GM18868 (cell line): ENCODE measurements at regions not wholly inside any gene's neighbourhood (a gene's known extent, or its start where the extent isn't known, plus 50 kb on each side); places are given as distances from the start of the nearest gene placed in this dataset.
"Not testable (repeated sequence)": the region's sequence is repeated elsewhere in the genome, so short reads cannot be mapped to it uniquely, and the experiment has no call there.

ENCODE experiments used
- ATAC-seq: cut with Tn5 transposase; IDR thresholded peaks from one replicate; pipeline ENCODE4 v1.9.1; 2021; ENCODE audit warnings: mild to moderate bottlenecking, moderate library complexity; ENCODE audit not compliant: unreplicated experiment

DNA sequence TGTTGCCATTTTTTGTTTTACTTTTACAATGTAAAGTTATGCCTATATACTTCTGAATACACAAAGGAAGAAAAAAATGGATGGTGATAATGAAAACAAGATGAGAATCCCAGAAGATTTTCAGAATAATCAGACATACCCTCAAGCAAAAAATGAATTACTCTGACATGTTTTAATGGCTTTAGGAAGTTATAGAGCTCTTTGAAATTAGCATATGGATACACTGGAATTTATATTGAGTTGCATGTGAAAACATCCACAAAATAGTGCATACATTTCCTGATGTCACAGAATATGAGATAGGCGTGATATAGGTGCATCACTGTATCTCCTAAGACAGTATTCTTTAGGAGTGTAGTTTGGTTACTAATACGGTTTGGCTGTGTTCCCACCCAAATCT, 351.3 kb downstream of the SLC7A11 start:
- no peak for ATAC-seq

DNA sequence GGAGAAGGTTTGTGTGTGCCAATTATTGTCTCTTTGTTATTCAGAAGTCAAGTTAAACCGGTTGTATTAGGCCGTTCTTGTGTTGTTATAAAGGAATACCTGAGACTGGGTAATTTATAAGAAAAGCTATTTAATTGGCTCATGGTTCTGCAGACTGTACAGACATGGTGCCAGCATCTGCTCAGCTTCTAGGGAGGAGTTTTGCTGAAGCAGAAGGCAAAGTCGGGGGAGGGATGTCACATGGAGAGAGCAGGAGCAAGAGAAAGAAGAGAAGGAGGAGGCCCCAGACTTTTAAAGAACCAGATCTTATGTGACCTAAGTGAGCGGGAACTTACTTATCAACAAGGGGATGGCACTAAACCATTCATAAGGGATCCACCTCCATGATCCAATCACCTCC, 349.3 kb upstream of the PCDH18 start:
- ATAC-seq = no peak

DNA sequence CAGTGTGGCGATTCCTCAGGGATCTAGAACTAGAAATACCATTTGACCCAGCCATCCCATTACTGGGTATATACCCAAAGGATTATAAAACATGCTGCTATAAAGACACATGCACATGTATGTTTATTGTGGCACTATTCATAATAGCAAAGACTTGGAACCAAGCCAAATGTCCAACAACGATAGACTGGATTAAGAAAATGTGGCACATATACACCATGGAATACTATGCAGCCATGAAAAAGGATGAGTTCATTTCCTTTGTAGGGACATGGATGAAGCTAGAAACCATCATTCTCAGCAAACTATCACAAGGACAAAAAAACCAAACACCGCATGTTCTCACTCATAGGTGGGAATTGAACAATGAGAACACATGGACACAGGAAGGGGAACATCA, 335.8 kb upstream of the PCDH18 start:
- not testable (repeated sequence) for ATAC-seq

DNA sequence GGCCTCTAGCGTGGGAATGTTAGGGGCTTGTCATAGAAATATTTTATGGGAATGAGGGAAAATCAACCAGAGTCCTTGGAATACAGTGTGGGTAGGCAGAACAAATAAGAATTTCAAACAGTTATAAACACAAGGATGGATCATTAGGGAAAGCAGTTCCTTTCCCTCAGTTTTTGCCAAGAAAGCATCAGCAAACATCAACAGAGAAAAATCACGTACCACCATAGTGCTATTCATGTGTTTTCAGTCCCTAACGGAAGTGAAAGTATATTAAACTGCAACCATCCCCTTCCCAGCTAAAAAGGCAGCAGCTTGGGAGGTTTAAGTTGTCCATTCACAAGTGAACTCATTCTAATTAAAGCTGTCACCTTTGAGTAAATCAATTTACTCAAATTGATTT, 334.4 kb upstream of the PCDH18 start:
- ATAC-seq = no peak

- no peak for ATAC-seq
These were observed 329.4 kb upstream of the PCDH18 start for GRCh38 chr4:137861682-137862081.

DNA sequence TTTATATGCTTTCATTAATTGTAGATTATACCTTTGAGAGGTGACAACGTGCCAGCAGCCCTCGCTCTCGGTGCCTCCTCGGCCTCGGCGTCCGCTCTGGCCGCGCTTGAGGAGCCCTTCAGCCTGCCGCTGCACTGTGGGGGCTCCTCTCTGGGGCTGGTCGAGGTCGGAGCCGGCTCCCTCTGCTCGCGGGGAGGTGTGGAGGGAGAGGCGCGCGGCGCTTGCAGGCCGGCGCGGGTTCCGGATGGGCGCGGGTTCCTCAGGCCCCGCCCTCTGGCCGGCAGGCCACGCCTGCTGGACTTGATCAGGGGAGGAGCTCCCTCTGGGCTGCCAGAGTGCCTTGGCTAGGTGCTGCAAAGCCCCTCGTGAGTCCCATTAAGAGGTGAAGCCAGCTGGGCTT, 321.1 kb upstream of the PCDH18 start:
- ATAC-seq = no peak

GRCh38 chr4:137852326-137852725, 320.0 kb upstream of the PCDH18 start:
- peak; percentile 61 for ATAC-seq

DNA sequence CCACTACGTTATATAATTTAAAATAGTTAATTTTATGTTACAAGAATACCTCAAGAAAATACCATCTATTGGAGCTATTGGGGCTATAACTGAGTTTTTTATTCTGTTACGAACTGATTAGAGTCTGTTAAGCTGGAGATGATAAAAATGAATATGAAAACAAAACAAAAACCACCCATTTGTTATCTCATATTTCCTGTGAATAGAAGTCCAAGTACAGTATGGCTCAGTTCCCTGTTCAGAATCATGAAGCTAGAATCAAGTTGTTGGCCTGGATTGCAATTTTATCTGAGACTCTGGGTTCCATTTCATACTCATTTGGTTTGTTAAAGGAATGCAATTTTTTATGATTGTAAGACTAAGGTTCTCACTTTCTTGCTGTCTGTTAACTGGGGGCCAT, 319.1 kb upstream of the PCDH18 start:
- no peak for ATAC-seq

- not testable (repeated sequence) for ATAC-seq
These were observed 295.7 kb upstream of the PCDH18 start for GRCh38 chr4:137827945-137828344.

DNA sequence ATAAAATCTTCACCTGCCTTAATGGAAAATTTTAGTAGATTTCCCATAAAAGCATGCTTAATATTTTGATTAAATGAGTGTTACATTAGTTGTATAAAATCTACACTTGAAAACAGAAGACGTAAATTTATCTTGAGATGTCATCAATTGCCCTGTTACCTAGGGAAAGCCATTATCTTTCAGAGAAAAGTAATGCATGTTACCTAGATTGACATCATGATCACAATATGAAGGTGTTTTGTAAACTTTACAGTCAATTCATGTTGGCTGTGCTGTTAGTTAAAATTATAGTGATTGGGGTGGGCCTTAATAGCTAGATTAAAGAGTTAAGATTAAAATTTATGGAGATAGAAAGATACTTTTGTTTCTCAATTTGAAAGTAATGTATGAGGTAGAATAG, 293.2 kb upstream of the PCDH18 start:
- ATAC-seq = no peak

- no peak for ATAC-seq
These were observed 290.7 kb upstream of the PCDH18 start for GRCh38 chr4:137823007-137823406.

DNA sequence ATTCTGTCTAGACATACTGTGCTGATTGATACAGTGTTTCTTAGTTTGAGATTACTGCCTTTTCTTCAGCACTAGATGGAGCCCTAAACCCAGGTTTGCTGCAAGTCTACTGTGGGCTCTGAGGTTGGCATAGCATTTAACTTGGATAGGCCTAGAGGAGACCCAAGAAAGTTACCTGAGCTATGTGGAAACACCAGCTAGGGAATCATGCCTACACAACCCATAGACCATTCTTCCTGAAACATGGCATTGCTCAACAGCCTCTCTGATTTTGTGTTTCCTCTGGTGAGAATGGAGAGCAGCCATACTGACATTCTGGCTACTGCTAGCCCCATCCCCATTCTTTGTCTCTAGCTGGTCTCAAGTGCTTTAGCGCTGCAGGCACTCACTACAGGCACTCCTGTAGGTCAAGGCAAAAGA, 287.7 kb upstream of the PCDH18 start:
- ATAC-seq = peak; percentile 96

GRCh38 chr4:137812258-137812657, 280.0 kb upstream of the PCDH18 start:
- ATAC-seq = no peak

DNA sequence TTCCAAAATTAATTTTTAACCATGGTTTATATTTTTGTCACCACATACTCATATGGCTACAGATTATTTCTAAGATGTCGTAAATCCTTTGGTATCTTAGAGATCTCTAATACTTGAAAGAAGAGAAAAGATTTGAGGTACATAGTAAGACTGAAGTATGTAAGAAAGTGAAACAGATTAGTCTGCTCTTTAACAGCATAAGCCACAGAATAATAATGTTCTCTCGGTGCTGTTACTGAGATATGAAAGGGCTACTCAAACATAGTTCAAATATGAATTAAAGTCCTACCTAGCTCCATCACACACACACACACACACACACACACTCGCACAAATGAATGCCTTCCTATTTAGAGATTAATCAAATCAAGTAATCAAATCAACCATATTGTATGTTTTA, 274.1 kb upstream of the PCDH18 start:
- no peak for ATAC-seq

DNA sequence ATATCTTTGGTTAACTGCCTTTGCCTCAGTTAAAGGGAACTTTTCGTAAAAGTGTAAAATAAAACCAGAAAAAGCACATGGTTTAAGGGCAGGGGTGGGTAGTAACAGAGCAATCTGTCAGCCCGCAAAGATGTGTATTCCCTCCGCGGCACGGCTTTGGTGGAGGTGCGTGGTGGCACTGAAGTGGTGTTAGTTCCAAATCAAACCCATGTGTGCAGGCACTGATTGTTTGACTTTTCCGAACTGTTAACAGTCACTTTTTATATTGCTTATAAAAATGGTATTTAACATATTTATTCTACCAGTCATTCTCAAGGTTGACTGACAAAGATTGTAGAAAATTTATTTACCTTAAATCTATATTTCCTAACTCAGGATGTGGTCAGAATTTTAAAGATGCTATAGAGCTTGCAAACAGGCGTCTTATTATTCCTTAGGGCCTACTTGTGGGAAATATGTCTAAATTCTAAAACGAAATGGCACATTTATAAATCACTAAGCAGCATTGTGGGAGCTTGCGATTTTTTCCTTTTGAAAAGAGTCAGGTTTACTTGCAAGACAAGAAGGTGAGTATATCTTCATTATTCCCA, 272.7 kb upstream of the PCDH18 start:
- ATAC-seq = no peak

GRCh38 chr4:137800861-137801260, 268.6 kb upstream of the PCDH18 start:
- ATAC-seq = no peak

DNA sequence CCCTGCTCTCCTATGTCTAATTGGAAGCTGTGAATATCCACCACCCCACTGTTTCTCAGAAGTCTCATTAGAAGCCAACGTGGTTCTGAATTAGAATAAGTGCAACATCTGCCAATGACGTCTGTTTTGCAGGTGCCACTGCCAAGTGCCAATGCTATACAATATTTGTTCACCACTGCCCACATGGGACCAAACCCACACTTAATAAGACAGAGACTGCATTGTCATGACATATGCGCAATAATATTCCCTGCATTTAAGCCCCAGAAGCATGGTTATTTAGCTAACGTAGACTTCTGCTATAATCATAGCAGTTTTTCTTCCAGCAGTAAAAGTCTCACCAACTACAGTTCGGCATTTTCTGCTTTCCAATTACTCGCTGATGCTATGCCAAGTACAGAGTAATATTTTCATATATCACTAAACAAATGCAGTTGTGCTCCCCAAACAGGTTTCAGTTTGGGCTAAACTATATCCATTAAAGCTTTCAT, 262.5 kb upstream of the PCDH18 start:
- ATAC-seq = no peak

DNA sequence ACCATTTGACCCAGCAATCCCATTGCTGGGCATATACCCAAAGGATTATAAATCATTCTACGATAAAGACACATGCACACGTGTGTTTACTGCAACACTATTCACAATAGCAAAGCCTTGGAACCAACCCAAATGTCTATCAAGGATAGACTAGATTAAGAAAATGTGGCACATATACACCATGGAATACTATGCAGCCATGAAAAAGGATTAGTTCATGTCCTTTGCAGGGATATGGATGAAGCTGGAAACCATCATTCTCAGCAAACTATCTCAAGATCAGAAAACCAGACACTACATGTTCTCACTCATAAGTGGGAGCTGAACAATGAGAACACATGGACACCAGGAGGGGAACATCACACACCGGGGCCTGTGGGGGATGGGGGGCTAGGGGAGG, 257.0 kb upstream of the PCDH18 start:
- ATAC-seq = not testable (repeated sequence)

DNA sequence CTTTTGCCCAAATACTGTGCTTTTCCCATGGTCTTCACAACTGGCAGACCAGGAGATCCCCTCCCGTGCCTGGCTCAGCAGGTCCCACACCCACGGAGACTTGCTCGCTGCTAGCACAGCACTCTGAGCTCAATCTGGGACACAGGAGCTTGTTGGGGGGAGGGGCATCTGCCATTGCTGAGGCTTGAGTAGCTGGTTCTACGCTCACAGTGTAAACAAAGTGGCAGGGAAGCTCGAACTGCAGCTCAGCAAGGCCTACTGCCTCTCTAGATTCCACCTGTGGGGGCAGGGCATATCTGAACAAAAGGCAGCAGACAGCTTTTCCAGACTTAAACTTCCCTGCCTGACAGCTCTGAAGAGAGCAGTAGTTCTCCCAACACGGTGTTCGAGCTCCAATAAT, 251.6 kb upstream of the PCDH18 start:
- ATAC-seq = not testable (repeated sequence)

- no peak for ATAC-seq
These were observed 243.4 kb upstream of the PCDH18 start for GRCh38 chr4:137775701-137776100.

GRCh38 chr4:137774501-137774900, 242.2 kb upstream of the PCDH18 start:
- ATAC-seq = no peak

- ATAC-seq = no peak
These were observed 236.6 kb upstream of the PCDH18 start for GRCh38 chr4:137768881-137769280.

GRCh38 chr4:137768196-137768595, 235.9 kb upstream of the PCDH18 start:
- ATAC-seq = no peak
